HG03520 (cell line): ENCODE measurements at regions not wholly inside any gene's neighbourhood (a gene's known extent, or its start where the extent isn't known, plus 50 kb on each side); places are given as distances from the start of the nearest gene placed in this dataset.

Experiments
- ATAC-seq: cut with Tn5 transposase; IDR thresholded peaks from one replicate; pipeline ENCODE4 v1.9.1; 2021; ENCODE audit warnings: mild to moderate bottlenecking, moderate library complexity; ENCODE audit not compliant: unreplicated experiment

DNA sequence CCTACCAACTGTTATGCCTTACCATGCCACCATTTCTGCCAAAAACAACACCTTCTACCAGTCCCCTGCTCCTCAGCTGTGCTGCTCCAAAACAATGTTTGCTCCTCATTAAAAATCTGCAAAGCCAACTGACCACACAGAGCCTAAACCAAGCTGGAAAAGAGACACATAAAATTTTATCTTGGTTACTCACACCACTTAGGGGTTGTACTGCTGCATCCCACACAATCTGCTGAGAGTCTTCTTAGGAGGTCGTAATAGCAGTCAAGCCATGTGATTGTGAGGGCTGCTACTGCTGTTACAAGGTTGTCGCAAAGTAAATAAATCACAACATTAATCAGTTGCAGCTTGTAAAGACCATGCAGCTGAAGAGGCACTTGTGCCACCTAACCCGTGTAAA lies 607.4 kb upstream of the FAM241A start:
- ATAC-seq = no peak

DNA sequence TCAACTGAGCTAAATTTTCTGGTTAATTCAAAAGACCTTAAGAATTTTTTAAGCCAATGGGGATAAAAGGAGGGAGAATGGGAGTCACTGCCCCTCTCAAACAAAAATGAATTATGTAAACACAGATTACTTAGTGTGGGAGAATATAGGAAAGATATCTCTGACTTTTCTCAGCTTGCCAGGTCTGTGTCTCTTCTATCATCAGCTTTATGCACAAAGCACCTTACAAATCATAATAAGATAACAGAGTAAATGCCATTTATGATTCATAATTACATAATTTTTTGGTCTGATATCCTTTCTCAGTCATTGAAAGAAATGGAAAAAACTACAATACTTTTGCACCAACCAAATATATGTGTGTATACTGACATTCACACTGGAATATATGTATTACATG lies 604.6 kb upstream of the FAM241A start:
- ATAC-seq = no peak

DNA sequence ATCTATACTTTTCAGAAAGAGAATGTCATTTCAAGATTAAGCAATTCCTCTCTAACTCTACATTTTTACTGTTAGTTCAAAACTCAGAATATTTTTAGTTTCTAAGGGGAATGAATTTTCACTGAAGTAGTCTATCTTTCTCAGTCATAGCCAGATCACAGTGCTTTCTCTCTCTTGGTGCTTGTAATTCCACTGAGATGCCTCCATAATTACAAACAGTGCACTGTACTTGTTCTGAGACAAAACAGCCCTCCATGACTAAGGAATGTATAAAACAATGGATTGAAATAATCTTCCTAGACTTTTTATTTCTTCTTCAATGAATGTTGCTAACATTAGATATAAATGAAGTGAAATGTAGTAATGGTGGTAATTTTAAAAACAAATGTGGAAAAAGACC lies 603.2 kb upstream of the FAM241A start:
- ATAC-seq = no peak

DNA sequence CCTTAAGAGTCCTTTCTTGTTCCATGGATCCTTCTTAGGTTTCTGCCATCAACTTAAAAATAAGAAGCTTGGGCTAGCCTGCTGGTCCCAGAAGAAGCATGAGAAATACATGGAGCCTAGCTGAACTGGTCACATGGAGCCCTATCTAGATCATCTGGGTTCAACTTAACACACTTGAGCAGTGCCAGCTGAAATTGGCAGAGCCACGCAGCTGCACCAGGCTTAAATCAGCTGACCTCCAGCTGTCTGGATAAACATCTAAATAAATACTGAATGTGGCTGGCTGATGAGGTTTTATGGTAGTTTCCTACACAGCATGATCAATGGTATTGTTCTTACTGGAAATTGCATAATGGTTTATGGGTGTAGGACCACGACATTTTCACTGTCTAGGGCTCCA lies 598.4 kb upstream of the FAM241A start:
- ATAC-seq = no peak

DNA sequence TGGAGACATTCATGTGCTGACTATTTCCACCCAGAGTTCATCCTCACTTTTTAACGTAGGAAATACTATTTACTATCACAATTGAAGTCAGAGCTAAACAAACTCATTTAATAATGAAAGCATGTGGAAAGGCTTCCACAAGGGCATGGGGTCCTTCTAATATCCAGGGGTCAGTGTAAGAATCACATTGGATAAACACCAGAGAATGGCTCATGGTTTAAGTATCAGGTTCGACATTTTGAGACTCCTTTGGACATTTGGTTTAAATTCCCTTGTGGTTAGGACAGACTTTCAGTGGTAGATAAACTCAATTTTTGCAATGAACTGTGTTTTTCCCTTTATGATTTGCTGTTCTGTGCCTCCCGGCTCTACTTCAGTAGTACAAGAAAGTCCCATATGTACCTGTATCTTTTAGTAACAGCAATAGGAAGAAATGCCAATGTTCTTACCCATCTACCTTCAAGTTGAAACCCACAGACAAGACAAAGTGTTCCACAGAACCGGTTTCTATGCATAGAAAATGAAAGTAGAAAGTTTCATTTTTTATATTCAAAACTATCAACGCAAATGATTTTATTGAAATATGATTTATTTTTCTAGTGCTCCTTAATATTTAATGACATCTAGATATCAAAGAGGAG lies 589.0 kb upstream of the FAM241A start:
- no peak for ATAC-seq

DNA sequence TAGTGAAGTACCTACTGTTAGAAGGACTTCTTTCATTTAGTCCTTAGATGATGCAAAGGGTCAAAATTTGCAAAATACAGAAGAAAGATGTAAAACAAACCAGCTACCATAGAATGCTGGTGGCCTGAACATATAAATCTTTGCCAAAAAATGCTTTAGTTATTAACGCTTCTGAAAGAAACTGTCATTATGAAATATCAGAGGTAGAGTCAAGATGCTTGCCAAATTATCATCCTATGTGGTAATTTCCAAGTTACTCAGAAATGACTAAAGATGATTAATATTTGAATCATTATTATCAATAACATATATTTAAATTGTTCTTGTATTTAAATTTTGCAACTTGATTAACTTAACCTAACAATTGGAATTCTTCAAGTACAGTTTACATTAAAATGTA lies 588.4 kb upstream of the FAM241A start:
- no peak for ATAC-seq

DNA sequence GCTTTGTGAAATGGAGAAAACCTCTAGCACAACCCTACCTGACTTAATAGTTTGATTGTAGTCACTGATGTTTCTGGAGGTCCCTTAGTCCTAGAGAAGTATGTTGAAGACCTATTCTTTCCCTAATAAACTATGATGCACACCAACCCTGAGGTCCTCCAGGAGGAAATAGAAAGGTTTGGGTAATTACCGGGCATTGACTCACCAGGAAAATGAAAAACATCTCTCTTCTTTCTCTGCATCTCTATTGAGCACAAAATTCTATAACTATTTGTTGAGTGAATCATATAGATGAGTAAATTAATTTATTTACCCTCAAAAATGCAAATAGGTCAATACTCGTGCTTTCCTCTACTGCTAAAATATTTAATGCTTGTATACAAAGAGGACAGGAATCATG lies 582.4 kb upstream of the FAM241A start:
- no peak for ATAC-seq

DNA sequence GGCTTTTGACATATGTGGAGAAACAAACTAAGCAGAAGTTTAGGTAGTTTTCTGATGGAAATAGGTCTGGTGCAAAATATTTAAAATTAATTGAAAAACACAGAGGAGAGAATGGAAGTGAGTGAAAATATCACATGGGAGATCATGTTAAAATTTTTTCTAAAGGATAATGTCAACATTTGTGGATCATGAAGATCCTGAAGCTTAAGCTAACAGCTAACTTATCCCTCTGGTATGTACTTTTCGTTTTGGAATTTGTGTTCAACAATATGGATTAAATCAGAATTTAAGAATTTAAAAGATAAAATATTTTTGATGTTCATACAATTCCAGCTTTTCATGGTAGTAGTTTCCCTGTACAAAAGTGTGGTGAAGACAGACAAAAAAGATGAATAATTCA lies 572.8 kb upstream of the FAM241A start:
- ATAC-seq = no peak

DNA sequence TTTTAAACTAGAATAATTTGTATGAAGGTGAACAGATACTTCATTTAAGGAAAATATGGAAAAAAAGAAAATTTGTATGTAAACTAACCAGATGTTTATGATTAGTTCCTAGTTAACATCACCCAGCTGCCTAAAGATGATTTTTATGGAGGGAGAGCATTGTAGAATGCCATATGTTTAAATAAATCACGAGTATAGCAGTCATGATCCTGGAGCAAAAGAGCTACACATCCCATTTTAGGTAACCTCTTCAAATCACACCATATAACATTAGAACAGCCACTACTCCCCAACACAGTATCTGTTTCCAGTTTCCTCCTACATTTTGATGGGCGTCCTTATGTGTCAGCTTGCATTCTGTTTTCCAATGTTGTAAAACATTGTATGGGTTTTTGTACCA lies 571.9 kb upstream of the FAM241A start:
- ATAC-seq = no peak

DNA sequence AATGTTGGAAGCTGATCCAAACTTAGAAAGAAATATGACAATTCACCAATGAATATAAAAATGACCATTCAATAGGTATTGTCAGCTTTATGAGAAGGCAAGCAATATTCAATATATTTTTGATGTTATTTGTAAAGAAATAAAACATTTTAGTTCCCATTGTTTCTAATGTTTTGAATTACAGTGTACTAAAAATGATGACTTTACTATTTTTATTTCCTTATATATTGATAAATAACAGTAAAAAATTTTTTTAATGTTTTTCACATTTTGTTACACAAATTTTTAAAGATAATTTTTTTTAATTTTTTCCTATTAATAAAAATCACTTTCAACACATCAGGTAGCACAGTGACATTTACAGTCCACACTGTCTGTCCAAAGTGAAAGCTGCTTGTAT lies 565.5 kb upstream of the FAM241A start:
- ATAC-seq = no peak

DNA sequence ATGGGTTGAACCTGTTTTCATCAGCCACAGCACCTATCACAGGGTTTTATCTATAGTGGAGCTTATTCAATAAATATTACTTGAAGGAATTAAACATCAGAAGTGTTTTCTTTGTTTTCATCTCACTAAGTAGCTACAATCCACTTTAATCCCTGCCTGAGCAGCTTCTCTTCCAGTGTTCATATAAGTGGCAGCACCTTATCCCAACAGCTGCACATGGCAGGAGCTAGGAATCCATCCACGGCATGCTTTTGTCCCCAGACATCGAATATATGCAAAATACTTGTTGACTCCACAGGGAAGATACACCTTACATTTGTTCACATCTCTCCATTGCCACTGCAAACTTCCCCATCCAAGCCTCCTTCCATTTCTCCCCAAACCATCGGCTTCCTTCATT lies 549.8 kb upstream of the FAM241A start:
- no peak for ATAC-seq

DNA sequence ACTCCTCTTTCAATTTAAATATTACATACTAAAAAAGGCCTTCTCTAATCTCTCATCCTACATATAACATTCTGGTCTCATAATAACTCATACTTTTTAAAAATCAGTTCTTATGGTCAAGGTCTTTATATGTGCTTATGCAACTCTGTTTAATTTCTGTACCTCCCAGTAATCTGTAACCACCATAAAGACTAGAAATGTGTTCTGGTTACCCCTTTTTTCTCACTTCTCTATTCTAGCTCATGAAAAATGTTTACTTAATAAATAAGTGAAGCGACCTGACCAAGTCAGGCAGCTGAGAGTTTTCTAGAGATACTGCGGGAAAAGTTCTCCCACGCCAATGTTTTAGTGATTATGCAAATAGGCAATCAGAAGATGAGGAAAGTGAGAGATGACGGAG lies 548.8 kb upstream of the FAM241A start:
- no peak for ATAC-seq

DNA sequence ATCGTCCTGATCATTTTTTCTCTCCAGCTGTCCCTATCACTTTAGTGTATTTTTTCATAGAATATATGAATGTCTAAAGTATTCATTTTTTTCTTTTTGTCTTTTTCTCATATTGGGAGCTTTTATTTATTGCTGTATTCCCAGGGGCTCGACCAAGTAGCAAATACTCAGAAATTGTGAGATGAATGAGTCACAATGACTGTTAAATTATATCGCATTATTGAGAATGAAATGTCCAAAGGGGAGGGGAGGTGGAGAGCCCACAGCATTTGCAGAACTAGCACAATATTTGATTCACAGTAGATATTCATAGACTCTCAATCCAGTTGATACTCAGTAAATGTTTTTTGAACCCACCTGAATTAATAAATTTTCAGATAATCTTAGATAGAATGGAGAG lies 543.6 kb upstream of the FAM241A start:
- no peak for ATAC-seq

DNA sequence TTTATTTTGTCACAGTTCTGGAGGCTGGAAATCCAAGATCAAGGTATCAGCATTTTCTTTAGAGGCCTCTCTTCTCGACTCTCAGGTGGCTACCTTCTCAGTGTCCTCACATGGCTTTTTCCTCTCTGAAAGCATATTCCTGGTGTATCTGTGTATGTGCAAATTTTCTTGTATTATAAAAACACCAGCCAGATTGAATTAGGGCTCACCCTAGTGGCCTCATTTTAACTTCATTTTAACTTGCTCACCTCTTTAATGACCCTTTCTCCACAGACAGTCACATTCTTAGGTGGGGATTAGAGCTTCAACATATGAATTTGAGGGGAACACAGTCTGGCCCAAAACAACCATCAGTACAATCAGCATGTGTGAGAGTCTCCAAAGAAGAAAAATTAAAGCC lies 542.4 kb upstream of the FAM241A start:
- no peak for ATAC-seq

DNA sequence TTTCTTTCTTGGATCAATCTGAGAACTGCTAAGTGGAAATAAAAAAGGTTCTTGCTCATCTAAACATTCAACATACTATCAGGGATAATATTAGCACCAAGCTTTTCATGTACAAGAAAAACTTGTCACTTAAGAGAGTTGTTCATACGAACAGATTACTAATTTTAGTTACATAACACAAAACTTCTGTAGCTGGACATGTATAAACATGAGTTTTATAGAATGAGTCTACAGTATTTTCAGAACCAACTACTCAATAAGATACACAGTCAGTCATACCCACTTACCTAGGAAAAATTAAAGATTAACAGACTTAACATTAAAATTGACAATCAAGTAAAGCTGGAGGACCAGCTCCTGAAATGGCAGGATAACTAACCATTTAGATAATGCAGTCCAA lies 540.1 kb upstream of the FAM241A start:
- ATAC-seq = no peak

DNA sequence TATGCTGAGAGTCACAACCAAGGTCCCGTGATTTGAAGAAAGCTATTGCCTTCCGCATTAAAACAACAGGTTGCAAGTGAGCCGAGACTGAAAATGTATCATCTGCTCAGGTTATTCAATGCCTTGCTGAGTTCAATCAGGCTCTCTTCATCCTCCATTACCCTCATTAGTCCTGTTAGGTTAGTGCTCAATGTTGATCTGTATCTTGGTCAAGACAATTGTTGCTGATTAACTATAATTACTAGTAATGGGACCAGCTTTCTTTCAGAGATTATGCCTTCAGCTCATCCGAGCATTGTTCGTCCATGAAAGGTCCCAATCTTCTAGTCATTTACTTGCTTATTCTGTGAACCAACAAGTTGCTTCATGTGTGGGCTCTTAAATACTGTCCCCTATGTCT lies 534.6 kb upstream of the FAM241A start:
- ATAC-seq = no peak

DNA sequence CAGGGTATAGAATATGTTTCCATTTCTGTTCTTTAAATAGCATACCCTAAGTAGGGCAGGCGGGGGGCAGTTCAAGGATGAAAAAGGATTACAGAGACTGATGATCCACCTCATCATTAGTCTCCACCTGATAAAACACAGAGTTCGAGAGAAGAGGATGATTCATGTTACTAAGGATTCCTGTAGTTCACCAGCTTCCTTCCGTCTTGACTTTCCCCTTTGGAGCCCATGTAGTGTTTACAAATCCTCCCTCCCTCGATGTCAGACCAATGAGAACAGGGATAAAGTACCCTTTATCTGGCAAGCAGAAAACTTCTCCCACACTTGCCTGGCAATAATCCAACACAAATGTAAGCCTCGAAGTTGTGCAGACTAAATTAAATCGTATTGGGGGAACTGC lies 526.3 kb upstream of the FAM241A start:
- no peak for ATAC-seq

DNA sequence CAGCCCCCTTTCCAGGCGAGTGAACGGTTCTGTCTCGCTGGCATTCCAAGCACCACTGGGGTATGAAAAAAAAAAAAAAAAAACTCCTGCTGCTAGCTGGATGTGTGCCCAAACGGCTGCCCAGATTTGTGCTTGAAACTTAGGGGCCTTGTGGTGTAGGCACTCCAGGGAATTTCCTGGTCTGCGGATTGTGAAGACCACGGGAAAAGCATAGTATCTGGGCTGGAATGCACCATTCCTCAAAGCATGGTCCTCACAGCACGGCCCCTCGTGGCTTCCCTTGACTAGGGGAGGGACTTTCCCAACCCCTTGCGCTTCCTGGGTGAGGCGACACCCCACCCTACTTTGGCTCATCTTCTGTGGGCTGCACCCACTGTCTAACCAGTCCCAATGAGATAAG lies 516.8 kb upstream of the FAM241A start:
- no peak for ATAC-seq

DNA sequence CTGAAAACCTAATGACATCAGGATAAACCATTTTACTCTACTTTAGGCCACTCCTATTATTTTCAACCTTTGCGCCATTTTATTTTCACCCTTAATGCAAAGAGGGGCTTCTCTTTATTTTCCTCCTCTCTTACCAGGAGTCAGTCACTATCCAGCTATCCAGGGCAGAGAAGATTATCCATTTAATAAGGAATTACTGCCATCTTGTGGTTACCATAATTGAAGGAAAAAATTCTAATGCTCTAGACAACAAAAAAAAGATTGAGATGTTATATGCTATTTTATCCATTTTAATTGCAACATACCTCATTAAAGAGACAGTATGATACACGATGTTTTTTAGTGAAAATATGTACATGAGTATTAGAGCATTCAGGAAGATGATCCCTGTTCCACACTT lies 514.5 kb upstream of the FAM241A start:
- no peak for ATAC-seq

DNA sequence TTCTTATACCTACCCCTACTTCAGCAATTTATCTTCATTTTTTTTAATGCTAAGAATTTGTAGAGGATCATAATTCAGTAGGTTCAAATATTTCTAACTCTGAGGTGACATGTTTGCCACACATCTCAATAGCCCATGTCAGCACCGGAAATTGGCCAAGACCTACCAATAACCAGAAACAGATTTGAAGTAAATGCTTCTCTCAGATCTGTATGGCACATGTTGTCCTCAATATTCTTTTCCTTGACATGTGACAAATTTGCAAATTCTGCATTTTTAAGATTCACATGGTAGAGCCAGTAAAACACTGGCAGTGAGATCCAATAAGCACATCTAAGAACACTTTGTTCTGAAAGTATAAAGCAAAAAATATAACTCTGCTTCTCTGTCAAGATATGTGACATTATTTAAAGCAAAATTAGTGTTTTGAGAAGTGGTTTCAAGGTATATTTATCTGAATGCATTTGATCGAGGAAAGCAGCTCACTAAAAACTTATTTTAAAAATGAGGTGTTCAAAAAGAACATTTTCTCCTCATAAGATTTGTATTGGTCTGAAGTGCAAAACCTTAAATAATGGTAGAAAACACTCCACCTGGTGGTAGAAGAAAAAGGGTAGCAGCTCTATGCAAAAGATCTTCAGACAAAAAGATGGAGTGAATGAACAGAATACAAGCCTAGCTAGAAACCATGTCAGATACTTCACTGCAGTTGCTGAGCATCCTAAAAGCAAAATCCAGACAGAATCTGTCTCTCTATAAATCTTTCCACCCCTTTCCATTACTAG lies 513.8 kb upstream of the FAM241A start:
- ATAC-seq = no peak

DNA sequence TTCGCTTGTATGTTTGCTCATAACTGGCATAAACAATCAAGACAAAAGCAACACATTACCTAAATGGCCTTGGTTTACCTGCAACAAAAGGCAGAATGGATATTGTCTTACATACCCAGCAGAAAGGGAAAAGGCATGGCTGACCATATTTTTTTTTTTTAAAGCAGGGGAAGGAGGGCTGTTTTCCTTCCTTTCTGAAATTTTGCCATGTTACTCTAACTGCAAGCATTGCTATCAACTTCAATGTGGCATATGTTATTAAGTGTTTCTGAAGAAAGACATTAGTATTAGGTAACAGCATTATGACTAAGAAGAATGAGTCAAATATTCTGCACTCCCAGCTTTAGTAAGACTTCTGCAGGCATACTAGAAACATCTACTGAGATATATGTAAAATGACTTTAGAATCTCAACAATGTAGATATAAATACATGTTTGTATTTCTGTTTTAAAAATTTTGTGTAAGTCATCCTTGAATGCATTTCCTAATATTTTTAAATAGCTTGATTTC lies 512.6 kb upstream of the FAM241A start:
- no peak for ATAC-seq

DNA sequence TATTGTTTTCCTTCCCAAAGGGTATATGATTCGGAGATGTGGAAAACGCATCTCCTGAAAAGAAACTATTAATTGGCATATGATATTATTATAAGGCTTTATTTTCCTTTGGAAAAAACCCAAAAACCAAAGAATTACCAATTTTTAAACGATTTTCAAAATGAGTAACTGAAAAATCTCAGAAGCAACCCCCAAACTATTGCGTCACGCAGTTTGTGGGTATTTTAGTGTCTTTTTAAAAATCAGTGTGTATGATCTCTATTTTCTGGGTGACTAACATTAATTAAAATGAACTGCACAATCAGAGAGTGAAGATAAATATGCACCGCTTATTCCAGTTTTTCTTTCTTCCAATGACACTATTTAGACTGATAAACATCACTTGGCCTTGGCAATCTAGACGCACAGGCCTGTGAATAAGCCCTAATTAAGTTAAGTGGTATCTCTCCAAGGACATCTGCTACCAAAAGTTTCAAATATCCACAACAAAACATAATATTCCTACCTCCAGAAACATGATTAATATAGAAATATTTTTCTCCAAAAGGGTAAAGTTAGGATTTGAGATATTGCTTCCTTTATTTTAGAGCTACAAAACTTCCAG lies 511.5 kb upstream of the FAM241A start:
- ATAC-seq = no peak
